Head of caudate nucleus (tissue), 42 donors: ENCODE measurements at regions not wholly inside any gene's neighbourhood (a gene's known extent, or its start where the extent isn't known, plus 50 kb on each side); places are given as distances from the start of the nearest gene placed in this dataset.
"Not testable (repeated sequence)": the region's sequence is repeated elsewhere in the genome, so short reads cannot be mapped to it uniquely, and the experiment has no call there.

Experiments
- DNase-seq, 42 donors: peaks; one replicate each; pipeline versions ENCODE4 v3.0.0 to v3.0.0-alpha.2; 2020 to 2021; ENCODE audit warnings: mixed read lengths in 7 of 42
- intact Hi-C: fragments of 100-400 bp; cut with DNase I; formaldehyde crosslinking; loops from one replicate; pipeline ENCODE4 v1.15.0; 2022

DNA sequence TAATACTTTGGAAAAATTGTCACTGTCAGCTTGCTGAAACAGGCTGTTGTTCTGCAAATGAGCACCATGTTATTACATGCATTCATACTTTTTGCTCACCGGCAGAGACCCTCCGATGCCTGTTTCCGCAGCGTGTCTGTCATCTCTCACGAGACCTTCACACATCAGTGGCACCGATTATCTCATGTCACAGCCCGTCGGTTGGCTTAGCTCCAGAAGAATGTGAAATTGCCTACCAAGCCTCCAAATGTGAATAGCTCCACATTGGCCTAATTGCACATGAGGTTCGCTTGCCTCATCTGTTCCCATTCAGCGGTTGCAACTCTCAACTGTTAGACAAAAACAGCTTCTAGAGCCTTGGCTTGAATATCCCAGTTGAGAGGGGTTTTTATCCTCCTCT, 233.0 kb downstream of the ACTR3 start:
- peak in 5 of 42 donors; percentile 2 to 46 (median 10) for DNase-seq
- intact Hi-C loops = no loop called here

DNA sequence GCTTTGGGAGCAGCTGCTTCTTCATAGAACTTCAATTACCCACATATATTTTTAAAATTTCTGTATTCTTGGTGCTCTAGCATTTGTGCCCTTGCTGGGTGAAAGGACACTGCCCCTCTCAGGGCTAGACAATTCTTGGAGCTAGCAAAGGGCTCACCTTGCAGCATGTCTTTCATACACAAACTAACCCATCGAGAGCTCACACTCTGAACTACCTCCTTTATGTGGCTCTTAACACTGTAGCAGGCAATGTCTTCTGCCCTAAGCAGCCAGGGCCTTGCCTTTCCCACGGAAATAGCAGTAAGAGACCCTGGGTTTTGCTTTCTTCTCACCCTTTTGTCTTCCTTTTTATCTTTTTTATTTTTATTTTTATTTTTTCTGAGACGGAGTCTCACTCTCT, 234.0 kb downstream of the ACTR3 start:
- intact Hi-C loops = no loop called here
- DNase-seq = no peak

DNA sequence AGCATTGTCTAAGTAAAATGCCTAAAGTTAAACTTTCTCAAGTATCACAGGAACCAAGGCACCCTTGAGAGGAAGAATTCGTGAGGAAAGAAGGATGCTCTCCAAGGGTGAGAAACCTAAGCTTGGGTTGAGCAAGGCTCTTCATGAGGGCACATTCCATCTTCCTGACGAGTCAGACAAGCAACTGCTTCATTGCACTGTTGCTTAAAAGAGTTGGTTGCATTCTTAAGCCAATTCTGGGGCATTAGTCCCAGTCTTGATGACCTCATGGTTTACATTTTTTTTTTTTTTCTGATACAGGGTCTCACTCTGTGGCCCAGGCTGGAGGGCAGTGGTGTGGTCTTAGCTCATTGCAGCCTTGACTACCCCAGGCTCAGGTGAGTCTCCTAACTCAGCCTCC, 237.5 kb downstream of the ACTR3 start:
- intact Hi-C loops = no loop called here
- DNase-seq = no peak

DNA sequence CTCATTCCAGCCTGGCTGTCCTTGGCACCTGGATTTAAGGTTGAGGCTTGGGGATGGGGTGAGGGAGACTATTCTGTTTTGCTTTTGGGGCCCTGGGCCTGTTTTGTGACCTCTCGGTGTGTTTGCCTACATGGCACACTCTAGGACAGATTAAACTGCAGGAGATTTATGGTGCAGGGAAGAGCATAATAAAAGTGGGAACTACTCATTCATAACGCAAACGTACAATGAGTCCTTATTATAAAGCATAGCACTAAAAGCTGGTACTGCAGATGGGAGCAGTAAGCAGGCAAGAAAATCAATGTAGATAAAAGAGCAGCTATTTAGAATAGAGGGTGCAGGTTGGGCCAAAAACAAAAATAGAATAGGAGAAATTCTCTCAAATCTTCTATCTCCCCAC, 238.4 kb downstream of the ACTR3 start:
- intact Hi-C loops = no loop called here
- DNase-seq = no peak

DNA sequence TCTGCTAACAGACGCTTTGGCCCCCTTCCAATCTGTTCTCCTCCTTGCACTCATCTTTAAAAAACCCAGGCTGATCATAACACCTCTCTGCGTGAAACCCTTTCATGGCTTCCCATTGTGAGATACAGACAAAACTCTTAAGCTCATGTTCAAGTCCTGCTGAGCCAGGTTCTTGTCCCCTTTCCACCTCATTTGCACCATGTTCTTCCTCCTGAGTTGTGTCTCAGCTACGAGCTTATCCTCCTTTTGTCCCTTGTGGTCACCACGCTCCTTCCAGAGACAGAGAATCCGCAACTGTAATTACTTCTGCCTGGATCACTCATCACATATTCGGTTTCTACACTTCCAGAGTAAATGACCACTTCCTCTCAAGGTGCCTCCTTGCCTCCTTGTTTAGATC, 238.8 kb downstream of the ACTR3 start:
- intact Hi-C loops = no loop called here
- DNase-seq = no peak

DNA sequence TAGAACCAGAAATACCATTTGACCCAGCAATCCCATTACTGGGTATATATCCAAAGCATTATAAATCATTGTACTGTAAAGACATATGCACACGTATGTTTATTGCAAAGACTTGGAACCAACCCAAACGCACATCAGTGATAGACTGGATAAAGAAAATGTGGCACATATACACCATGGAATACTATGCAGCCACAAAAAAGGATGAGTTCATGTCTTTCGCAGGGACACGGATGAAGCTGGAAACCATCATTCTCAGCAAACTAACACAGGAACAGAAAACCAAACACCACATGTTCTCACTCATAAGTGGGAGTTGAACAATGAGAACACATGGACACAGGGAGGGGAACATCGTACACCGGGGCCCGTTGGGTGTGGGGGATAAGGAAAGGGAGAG, 242.2 kb downstream of the ACTR3 start:
- DNase-seq, intact Hi-C loops: not testable (repeated sequence)

DNA sequence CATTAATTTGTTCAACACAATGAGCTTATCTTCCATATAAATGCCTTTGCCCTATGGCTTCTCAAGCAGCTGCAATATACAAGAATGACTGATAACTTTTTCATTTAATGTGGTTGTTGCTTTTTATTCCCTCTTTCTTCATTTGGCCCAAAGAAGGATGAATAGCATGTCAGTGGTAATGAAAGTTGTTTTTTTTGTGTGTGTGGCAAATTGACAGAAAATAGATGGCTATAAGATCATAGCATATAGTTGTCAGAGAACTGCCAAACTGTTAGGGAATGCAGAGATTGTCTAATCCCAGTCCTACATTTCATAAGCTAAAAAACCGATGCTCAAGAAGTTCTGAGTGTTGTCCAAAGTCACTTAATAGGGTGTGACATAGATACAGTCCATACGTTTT, 244.3 kb downstream of the ACTR3 start:
- intact Hi-C loops = no loop called here

DNA sequence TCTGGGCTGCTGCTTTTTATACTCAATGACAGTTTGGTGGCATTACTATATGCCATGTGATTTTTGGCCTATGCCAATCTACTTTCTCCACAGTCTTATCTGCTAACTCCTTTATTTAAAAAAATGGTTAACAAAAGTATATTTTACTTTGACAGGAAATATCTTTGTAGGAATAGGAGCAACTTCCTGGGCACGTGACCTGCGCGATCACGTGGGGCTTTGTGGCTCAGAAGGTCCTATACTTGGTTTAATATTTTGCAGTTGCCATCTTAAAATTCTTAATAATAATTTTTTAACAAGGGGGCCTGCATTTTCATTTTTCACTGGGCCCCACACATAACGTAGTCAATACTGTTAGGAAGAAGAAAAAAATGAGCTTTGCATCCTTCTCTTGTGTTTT, 249.7 kb downstream of the ACTR3 start:
- no peak for DNase-seq
- intact Hi-C loops = no loop called here

More for the DNA sequence above, 244.3 kb downstream of the ACTR3 start:
- no peak for DNase-seq

DNA sequence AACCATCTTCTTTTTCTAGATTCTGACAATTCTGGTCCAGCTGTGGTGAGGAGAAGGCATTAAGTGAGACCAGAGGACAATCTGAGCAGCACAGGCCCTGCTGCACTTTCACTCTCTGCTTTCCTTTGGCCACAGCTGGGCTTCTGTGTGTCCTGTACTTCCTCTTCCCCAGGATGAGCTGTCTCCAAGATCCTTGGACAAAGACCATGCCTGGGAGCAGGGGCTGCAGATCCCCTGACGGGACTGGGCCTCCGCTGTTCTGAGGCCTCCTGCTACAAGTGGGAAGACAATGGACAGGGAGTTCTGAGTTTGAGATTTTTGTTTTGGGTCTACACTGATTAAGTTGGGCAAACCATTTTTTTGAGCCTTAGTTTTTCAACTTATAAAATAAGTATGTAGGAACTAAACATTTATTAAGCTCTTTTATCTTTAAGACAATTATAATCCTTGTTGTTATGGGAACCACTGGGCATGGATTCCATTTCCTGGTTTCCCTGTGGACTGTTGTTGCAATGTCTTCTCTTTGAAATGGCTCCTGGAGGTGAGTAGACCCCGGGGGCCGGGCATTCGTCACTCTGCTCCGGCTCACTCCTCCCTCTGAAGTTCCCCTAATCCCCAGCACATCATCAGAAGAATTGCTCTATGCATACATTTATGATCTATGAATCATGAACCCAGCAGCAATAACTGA, 266.6 kb downstream of the ACTR3 start:
- no peak for DNase-seq
- intact Hi-C loops = no loop called here

DNA sequence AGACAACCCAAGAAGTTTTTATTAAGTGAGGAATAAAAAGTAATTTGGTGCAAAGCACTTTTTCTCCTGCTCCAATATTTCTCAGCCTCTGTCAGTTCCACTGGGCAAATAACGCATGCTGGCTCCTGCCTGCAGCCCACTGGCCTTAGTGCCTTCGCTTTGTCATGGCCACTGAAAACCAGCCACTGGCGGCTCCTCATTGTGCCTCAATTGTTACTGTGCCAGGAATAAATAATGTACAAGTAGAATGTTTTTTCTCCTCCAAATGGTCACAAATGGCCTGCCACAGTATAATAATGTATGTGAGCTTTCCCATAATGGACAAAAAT, 267.1 kb downstream of the ACTR3 start:
- intact Hi-C loops = no loop called here
- peak in 1 of 42 donors; percentile 38 for DNase-seq

DNA sequence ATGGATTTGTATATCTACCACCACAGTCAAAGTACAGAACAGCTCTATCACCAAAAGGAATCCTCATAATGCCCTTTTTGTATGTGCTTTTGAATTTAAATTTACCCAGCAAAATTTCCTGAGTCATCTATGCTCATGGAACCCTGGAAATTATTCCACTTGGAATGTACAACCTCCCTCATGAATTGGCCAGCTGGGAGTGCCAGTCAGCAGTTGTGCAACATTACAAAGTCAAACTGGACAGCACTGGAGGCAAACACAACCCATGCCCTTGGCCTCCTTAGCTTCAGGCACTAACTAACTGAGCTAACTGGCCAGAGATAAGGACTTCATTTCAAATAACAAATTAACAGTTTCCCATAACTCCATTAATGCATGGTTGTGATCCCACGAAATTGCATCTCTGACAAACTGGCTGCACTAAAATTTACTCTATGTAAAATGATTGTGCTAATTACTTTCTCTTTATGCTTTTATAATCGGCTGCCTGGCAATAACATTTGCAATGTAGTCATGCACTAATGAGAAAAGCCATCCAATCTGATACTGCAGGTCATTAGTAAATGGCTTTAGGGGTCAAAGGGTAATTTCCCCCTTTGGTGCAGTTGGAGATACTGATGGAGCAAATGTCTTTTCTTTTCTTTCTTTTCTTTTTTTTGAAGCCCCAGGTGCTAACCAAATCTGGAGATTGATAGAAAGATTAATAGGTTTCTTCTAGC, 270.5 kb downstream of the ACTR3 start:
- intact Hi-C loops = no loop called here
- peak in 1 of 42 donors; percentile 40 for DNase-seq

DNA sequence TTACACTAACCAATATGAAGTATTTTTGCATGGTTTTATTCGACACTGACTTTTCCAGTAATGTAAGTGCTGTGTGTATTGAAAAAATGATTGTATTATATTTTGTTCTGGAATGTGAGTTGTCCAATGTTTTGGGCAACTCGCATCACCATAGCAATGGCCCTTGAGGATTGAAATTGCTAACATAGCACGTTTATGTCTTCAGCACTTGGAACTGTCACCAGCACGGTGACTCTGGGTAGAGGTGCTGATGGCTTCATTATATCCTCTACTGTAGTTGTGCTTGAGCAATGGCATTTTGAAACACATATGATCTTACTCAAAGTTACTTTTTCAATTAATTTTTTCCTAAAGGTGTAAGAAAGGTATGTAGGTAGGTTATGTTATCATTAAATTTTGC, 271.5 kb downstream of the ACTR3 start:
- no peak for DNase-seq
- intact Hi-C loops = no loop called here

DNA sequence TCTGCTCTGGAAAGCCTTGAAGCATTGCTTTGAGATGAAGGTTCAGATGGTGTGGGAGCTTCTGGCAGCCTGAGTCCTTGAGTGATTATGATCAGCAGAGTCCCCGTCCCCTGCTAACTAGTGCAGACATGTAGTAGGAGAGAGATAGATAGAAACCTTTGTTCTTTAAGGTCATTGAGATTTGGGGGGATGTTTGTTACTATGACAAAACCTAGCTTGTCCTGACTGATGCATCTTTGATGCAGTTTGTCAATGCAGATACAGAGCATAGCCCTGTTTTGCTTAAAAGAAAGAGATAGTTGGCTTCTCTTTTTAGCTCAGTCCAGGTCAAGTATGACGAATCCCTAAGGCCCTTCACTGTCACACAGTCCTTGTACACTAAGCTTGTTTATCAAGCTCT, 274.6 kb upstream of the DPP10 start:
- intact Hi-C loops = no loop called here
- DNase-seq = no peak

DNA sequence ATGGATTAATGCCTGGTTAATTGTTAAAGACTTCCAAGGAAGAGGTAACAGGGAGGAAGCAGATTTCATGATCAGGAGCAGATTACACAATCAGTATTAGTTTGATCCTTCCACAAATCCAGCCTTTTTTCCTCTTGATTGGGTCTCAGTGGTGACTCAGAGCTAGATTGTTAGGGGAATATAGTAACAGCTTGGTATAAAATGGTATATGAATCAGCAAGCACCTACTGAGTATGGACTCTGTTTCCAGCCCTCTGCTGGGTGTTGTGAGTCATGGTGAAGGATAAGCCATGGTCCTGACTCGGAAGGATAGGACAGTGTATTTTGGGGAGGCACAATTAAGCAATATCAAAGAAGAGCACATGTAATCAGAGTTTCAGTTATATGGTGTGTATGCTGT, 272.4 kb upstream of the DPP10 start:
- peak in 1 of 42 donors; percentile 46 for DNase-seq
- intact Hi-C loops = no loop called here

DNA sequence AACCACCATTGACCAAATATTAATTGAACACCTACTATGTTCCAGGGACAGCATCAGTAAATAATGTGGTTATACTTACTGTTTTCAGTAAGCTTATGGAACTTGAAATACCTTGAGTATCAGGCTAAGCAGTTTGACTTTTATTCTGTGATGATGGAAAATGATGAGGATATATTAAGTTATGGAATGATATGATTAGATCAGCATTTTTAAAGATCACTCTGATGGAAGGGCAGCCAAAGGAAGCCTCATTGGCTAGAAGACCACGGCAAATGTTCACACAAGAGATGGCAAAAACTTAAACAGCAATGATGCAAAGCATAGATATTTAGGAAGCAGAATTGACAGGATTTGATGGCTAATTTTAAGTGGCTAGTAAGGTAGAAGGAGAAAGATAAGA, 266.9 kb upstream of the DPP10 start:
- intact Hi-C loops = no loop called here
- no peak for DNase-seq

DNA sequence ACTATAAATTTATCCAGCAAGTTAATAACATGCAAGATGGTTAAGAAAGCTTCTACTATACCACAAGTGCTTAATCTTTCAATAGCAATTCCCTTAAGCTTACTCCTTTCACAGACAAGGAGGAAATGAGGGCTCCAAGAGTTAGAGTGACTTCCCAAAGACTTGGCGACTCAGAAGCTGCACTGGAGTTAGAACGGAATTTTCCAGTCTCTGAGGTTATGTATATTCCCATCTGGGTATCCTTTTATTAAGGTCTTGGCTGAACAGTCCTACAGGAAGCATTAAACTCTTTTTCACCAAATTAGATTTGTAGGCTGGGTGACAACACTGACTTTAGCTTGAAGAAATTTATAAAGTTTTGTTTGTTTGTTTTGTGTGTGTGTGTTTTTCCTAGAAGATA, 256.9 kb upstream of the DPP10 start:
- DNase-seq = no peak
- intact Hi-C loops = no loop called here

DNA sequence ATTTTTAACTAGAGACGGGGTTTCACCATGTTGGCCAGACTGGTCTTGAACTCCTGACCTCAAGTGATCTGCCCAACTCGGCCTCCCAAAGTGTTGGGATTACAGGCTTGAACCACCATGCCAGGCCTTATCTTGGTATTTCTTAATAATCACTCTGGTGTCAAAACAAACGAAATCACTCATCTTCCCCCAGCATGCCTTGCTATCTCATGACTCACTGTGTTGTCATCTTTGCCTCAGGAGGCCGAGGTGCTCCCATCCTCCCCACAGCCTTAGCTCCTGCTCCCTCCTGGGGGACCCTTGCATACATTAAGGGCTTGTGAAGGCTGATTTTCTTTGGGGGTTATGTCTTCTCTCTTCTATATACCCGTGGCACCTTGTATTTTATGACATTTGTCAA, 250.1 kb upstream of the DPP10 start:
- intact Hi-C loops = no loop called here
- no peak for DNase-seq

DNA sequence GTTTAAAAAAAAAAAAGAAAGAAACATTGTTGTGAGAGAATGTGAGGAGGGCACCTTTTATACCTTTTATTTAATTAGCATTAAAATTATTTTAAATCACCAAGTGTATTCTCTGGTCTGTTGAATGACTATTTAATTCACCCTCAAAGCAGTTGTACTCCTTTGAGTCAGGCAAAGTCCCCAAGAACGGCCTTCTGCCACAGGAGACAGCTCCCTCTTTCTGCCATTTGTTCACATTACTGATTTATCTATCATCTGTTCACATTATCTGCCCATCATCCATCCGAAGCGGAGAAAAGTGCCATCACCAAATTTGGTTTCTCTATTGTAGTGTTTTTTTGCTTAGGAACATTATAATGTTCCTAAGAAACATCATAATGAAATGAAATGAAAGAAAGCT, 240.7 kb upstream of the DPP10 start:
- no peak for DNase-seq
- intact Hi-C loops = no loop called here

DNA sequence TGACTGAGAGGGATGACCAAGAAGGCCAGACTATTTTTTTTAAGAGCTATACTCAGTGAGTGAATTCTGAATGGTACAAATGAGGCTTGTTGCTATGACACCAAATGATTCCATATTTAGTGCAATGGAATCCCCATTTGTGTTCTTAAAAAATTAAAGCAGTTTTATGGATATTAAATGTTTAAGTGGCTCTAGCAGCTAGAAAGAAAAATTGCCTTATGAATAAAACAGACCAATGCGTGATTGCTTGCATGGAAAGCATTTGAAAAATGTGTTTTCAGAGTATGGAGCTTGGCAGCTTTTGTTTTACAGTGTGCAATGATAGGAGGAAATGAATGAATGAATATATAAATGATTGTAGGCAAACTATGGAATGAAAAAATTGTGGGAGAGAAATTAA, 238.8 kb upstream of the DPP10 start:
- intact Hi-C loops = no loop called here
- no peak for DNase-seq

DNA sequence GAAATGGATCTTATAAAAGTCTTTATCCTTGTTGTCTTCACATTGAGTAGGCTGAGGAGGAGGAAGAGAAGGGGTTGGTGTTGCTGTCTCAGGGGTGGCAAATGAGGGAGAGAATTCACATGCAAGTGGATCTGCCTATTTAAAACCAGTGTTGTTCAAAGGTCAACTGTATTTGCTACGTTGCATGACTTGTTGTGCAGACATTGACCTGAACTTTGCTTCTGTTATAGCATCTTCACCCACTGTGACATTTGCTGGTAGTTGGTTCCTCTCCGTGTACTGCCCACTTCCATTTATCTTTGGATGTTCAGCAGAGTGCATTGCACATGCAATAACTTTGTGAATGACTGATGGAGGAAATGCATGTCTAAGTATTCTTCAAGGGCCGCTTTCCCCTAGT, 228.6 kb upstream of the DPP10 start:
- DNase-seq = no peak
- intact Hi-C loops = no loop called here

DNA sequence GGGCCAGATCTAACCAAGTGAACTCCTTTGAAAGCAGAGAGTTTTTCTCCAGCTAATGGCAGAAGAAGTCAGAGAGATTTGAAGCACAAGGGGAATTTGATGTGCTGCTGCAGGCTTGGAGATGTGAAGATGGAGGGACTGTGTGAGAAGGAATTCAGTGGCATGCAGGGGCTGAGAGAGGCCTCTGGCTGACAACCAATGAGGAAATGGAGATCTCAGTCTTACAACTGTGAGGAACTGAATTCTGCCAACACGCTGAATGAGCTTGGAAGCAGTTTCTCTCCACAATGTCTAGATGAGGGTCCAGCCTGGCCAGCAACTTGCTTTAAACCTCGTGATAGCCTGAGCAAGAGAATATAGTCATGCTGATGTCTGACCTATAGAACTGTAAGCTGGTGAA, 224.1 kb upstream of the DPP10 start:
- DNase-seq = no peak
- intact Hi-C loops = no loop called here
